ENCODE measurements at regions not wholly inside any gene's neighbourhood (a gene's known extent, or its start where the extent isn't known, plus 50 kb on each side); places are given as distances from the start of the nearest gene placed in this dataset.
"Not testable (repeated sequence)": the region's sequence is repeated elsewhere in the genome, so short reads cannot be mapped to it uniquely, and the experiment has no call there.

GRCh38 chr1:95790136-95790535, 556.1 kb downstream of the RWDD3 start:
- no peak for DNase-seq

GRCh38 chr1:95793893-95794292, 559.9 kb downstream of the RWDD3 start:
- no peak for DNase-seq

GRCh38 chr1:95797761-95798160, 563.8 kb downstream of the RWDD3 start:
- DNase-seq = not testable (repeated sequence)

- no peak for DNase-seq
Observed at GRCh38 chr1:95806171-95806570, 572.2 kb downstream of the RWDD3 start.

GRCh38 chr1:95809391-95809790, 575.4 kb downstream of the RWDD3 start:
- DNase-seq = no peak

- no peak for DNase-seq
Observed at GRCh38 chr1:95815511-95815910, 581.5 kb downstream of the RWDD3 start.

- DNase-seq = peak; percentile 23
Observed at GRCh38 chr1:95829556-95829955, 595.5 kb downstream of the RWDD3 start.

- DNase-seq = peak; percentile 50
Observed at GRCh38 chr1:95832370-95832769, 598.4 kb downstream of the RWDD3 start.

GRCh38 chr1:95849439-95849838, 615.4 kb downstream of the RWDD3 start:
- no peak for DNase-seq

- DNase-seq = no peak
Observed at GRCh38 chr1:95850165-95850649, 616.2 kb downstream of the RWDD3 start.

- no peak for DNase-seq
Observed at GRCh38 chr1:95850763-95851162, 616.8 kb downstream of the RWDD3 start.

- no peak for DNase-seq
Observed at GRCh38 chr1:95852483-95853070, 618.6 kb downstream of the RWDD3 start.

- DNase-seq = no peak
Observed at GRCh38 chr1:95854457-95854856, 620.4 kb downstream of the RWDD3 start.

GRCh38 chr1:95863086-95863485, 629.1 kb downstream of the RWDD3 start:
- DNase-seq = no peak

GRCh38 chr1:95865769-95866168, 631.8 kb downstream of the RWDD3 start:
- DNase-seq = no peak

- no peak for DNase-seq
Observed at GRCh38 chr1:95876276-95876675, 642.3 kb downstream of the RWDD3 start.

GRCh38 chr1:95879498-95880050, 645.6 kb downstream of the RWDD3 start:
- no peak for DNase-seq

- no peak for DNase-seq
Observed at GRCh38 chr1:95888941-95889390, 655.0 kb downstream of the RWDD3 start.

- DNase-seq = no peak
Observed at GRCh38 chr1:95889400-95889799, 655.4 kb downstream of the RWDD3 start.

- no peak for DNase-seq
Observed at GRCh38 chr1:95893921-95894320, 659.9 kb downstream of the RWDD3 start.

GRCh38 chr1:95903060-95903459, 669.0 kb downstream of the RWDD3 start:
- no peak for DNase-seq

GRCh38 chr1:95905818-95906395, 671.9 kb downstream of the RWDD3 start:
- DNase-seq = no peak

- DNase-seq = peak; percentile 3
Observed at GRCh38 chr1:95911739-95912138, 677.7 kb downstream of the RWDD3 start.

GRCh38 chr1:95916616-95917015, 682.6 kb downstream of the RWDD3 start:
- DNase-seq = peak; percentile 17
